GM12878 (cell line): ENCODE measurements at regions not wholly inside any gene's neighbourhood (a gene's known extent, or its start where the extent isn't known, plus 50 kb on each side); places are given as distances from the start of the nearest gene placed in this dataset.

Experiments used
- ATAC-seq: fragments of 200-7000 bp; cut with Tn5 transposase; 3 replicates; pipeline ENCODE4 v1.9.1; 2020; ENCODE audit warnings: mild to moderate bottlenecking, moderate library complexity
- BruUV-seq: library from RNA; stranded (reverse); fragments of 400-500 nt; replicated peaks from 2 replicates; lab custom pipeline; 2021; lab: Mats Ljungman, UMichigan
- CTCF ChIA-PET: fragments of 300-600 bp; sonication (Branson Sonifier 250); formaldehyde crosslinking; extraction: SDS; loops from one replicate; lab custom pipeline; 2021; ENCODE audit warnings: inconsistent platforms; lab: Yijun Ruan, JAX
- POLR2A ChIA-PET: fragments of 350-600 bp; formaldehyde crosslinking; extraction: SDS; loops from one replicate; lab custom pipeline; 2021; ENCODE audit warnings: inconsistent platforms; lab: Charles Lee
- RAD21 ChIA-PET: fragments of 300-600 bp; sonication (Branson Sonifier 250); formaldehyde crosslinking; loops from one replicate; lab custom pipeline; 2023; ENCODE audit warnings: antibody characterized with exemption; ENCODE audit not compliant: unreplicated experiment; lab: Charles Lee
- SMC1A ChIA-PET: fragments of 300-600 bp; sonication (Branson Sonifier 250); formaldehyde crosslinking; loops from one replicate; lab custom pipeline; 2023; ENCODE audit not compliant: unreplicated experiment, uncharacterized antibody; lab: Charles Lee
- DNase-seq: peaks from one replicate; pipeline ENCODE4 v3.0.0-alpha.2; 2011; ENCODE audit warnings: low read depth, low spot score
- FAIRE-seq: peaks from 3 replicates; lab custom pipeline; 2011; peaks lifted over from hg19 to GRCh38; lab: Jason Lieb, UNC
- H2AFZ ChIP-seq: 2 replicates; pipeline ENCODE4 v1.6.0; 2011; ENCODE audit warnings: low read depth, low read length, control low read depth; ENCODE audit not compliant: control insufficient read depth
- H3K27ac ChIP-seq: 2 replicates; pipeline ENCODE4 v1.5.1; 2011; ENCODE audit warnings: control low read depth; ENCODE audit not compliant: control insufficient read depth, insufficient read depth
- H3K27me3 ChIP-seq, 2 experiments: replicated peaks in 1 of 2; 2 replicates each; pipeline versions ENCODE4 v1.6.0 to v1.6.1; 2011; ENCODE audit warnings: low read length in 1 of 2; ENCODE audit not compliant: control insufficient read depth in 2 of 2, insufficient read depth in 2 of 2
- H3K36me3 ChIP-seq, 2 experiments: 2 replicates each; pipeline ENCODE4 v1.5.1; 2011; ENCODE audit warnings: low read length in 1 of 2; ENCODE audit not compliant: control insufficient read depth in 2 of 2, insufficient read depth in 2 of 2
- H3K4me1 ChIP-seq: 2 replicates; pipeline ENCODE4 v1.6.1; 2011; ENCODE audit warnings: mild to moderate bottlenecking, low read length, moderate library complexity, mixed read lengths; ENCODE audit not compliant: control insufficient read depth, insufficient read depth
- H3K4me2 ChIP-seq: 2 replicates; pipeline ENCODE4 v1.6.0; 2011; ENCODE audit warnings: control low read depth; ENCODE audit not compliant: control insufficient read depth, insufficient read depth
- H3K4me3 ChIP-seq: fragments of 200-600 bp; sonication (generic); 2 replicates; pipeline ENCODE4 v1.5.1; 2016
- H3K79me2 ChIP-seq: 2 replicates; pipeline ENCODE4 v1.6.0; 2011; ENCODE audit warnings: low read length; ENCODE audit not compliant: control insufficient read depth, insufficient read depth
- H3K9ac ChIP-seq: 2 replicates; pipeline ENCODE4 v1.8.0; 2011; ENCODE audit warnings: low read length, control low read depth, mixed read lengths; ENCODE audit not compliant: control insufficient read depth, insufficient read depth
- H3K9me3 ChIP-seq: replicated peaks from 3 replicates; pipeline ENCODE4 v1.5.1; 2011; ENCODE audit warnings: mild to moderate bottlenecking, low read length; ENCODE audit not compliant: control insufficient read depth, insufficient read depth
- H4K20me1 ChIP-seq: 2 replicates; pipeline ENCODE4 v1.6.0; 2011; ENCODE audit not compliant: control insufficient read depth, insufficient read depth
- IRF4 ChIP-seq: IDR thresholded peaks from 2 replicates; pipeline ENCODE4 v1.6.1; 2011; ENCODE audit warnings: low read depth, low read length
- LARP7 ChIP-seq: fragments of 450-650 bp; IDR thresholded peaks from 2 replicates; pipeline ENCODE4 v1.6.1; 2017; ENCODE audit warnings: mild to moderate bottlenecking
- NFYA ChIP-seq: IDR thresholded peaks from 2 replicates; pipeline ENCODE4 v1.6.1; 2011; ENCODE audit warnings: low read depth, mild to moderate bottlenecking, low read length, improper control_type of control experiment, borderline replicate concordance
- SKIL ChIP-seq: fragments of 450-650 bp; IDR thresholded peaks from 2 replicates; pipeline ENCODE4 v1.6.1; 2017; ENCODE audit warnings: mild to moderate bottlenecking, low read depth, inconsistent platforms; ENCODE audit not compliant: poor library complexity, severe bottlenecking
- TBL1XR1 ChIP-seq: IDR thresholded peaks from 2 replicates; pipeline ENCODE4 v1.6.1; 2012; ENCODE audit warnings: low read depth, low read length, improper control_type of control experiment
- YY1 ChIP-seq: IDR thresholded peaks from 2 replicates; pipeline ENCODE4 v1.6.1; 2011; ENCODE audit warnings: low read depth, mild to moderate bottlenecking, low read length
- ZBED1 ChIP-seq: IDR thresholded peaks from 2 replicates; pipeline ENCODE4 v1.6.1; 2016; ENCODE audit warnings: borderline replicate concordance
- ZNF384 ChIP-seq: IDR thresholded peaks from 2 replicates; pipeline ENCODE4 v1.6.1; 2012; ENCODE audit warnings: low read depth, mild to moderate bottlenecking, low read length, improper control_type of control experiment, borderline replicate concordance
- ZSCAN29 ChIP-seq: fragments of 450-650 bp; IDR thresholded peaks from 2 replicates; pipeline ENCODE4 v1.6.1; 2017; ENCODE audit warnings: mild to moderate bottlenecking, moderate library complexity
- WGBS: methylation state at CpG from one replicate; pipeline ENCODE4 v1.1.6; 2016; ENCODE audit warnings: low lambda C conversion rate; ENCODE audit not compliant: insufficient replicate concordance, insufficient coverage; ENCODE audit errors: missing lambda C conversion rate; 5-methylcytosine and 5-hydroxymethylcytosine counted together
- in situ Hi-C: fragments of 300-500 bp; cut with MboI; formaldehyde crosslinking; loops from 9 replicates; pipeline ENCODE4 v1.14.3; 2018; ENCODE audit warnings: mixed read lengths
- intact Hi-C: fragments of 100-400 bp; cut with micrococcal nuclease; formaldehyde crosslinking; loops from one replicate; pipeline ENCODE4 v1.14.2; 2022; ENCODE audit not compliant: unreplicated experiment
- TF ChIP-seq, protein P1 (sequence below): fragments of 450-650 bp; IDR thresholded peaks from 2 replicates; pipeline ENCODE4 v1.6.1; 2018; ENCODE audit warnings: borderline replicate concordance, mild to moderate bottlenecking; ENCODE audit not compliant: partially characterized antibody
- TF ChIP-seq, protein P2 (sequence below): IDR thresholded peaks from 2 replicates; pipeline ENCODE4 v1.6.1; 2011; ENCODE audit warnings: borderline replicate concordance, low read depth, mild to moderate bottlenecking, moderate library complexity, mixed read lengths, low read length; ENCODE audit not compliant: insufficient read depth; ENCODE audit errors: extremely low read length

DNA sequence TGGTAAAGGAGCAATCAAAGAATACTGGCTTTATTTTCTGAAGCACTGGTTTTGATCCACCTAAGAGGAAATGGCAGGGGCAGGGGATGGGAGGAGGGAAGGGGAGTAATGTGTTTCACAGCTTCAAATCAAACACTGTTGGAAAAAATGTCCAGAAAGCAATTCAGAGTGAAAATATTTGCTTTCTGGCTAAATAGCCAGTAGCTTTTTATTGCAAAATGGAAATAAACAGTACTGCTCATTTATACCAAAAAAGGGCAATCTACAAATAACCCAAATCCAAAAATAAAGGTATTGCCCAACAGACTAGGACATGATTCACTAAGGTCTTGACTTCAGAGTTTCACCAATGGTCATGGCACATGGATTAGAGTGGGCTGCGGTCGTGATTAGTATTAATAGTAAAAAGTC lies 279.3 kb upstream of the THBS1 start:
- no peaks in the 10 kb centered on the region for H3K4me1 ChIP-seq
- no peak overlapping the region for H2AFZ ChIP-seq
- ChIA-PET POLR2A (no interaction called here), RAD21 (no interaction called here), SMC1A (no interaction called here), CTCF (no interaction called here)
- no peak overlapping the region for H3K4me3 ChIP-seq
- DNase-seq (no peak), ATAC-seq (no peak), FAIRE-seq (no peak)
- no peak overlapping the region for H3K27ac ChIP-seq
- no peaks in the 10 kb centered on the region for H3K79me2 ChIP-seq
- in situ Hi-C loops (no loop called here), intact Hi-C loops (no loop called here)
- no peaks in the 10 kb centered on the region for H3K27me3 ChIP-seq
- no peak overlapping the region for H3K4me2 ChIP-seq
- no peaks in the 10 kb centered on the region for H4K20me1 ChIP-seq
- no peaks in the 10 kb centered on the region for H3K9me3 ChIP-seq
- no TSS peak for BruUV-seq
- no peaks in the 10 kb centered on the region for H3K36me3 ChIP-seq
- TF ChIP-seq ZNF384 = no peak
- no peak for TF ChIP-seq TBL1XR1
- TF ChIP-seq IRF4 = no peak
- TF ChIP-seq NFYA = no peak
- no peak for TF ChIP-seq YY1
- no peak for TF ChIP-seq ZBED1
- no peak for TF ChIP-seq ZSCAN29
- no peak for TF ChIP-seq SKIL
- TF ChIP-seq, protein P1, sequence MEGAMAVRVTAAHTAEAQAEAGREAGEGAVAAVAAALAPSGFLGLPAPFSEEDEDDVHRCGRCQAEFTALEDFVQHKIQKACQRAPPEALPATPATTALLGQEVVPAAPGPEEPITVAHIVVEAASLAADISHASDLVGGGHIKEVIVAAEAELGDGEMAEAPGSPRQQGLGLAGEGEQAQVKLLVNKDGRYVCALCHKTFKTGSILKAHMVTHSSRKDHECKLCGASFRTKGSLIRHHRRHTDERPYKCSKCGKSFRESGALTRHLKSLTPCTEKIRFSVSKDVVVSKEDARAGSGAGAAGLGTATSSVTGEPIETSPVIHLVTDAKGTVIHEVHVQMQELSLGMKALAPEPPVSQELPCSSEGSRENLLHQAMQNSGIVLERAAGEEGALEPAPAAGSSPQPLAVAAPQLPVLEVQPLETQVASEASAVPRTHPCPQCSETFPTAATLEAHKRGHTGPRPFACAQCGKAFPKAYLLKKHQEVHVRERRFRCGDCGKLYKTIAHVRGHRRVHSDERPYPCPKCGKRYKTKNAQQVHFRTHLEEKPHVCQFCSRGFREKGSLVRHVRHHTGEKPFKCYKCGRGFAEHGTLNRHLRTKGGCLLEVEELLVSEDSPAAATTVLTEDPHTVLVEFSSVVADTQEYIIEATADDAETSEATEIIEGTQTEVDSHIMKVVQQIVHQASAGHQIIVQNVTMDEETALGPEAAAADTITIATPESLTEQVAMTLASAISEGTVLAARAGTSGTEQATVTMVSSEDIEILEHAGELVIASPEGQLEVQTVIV = no peak
- TF ChIP-seq LARP7 = no peak
- TF ChIP-seq, protein P2, sequence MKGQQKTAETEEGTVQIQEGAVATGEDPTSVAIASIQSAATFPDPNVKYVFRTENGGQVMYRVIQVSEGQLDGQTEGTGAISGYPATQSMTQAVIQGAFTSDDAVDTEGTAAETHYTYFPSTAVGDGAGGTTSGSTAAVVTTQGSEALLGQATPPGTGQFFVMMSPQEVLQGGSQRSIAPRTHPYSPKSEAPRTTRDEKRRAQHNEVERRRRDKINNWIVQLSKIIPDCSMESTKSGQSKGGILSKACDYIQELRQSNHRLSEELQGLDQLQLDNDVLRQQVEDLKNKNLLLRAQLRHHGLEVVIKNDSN = no peak
- H3K9ac ChIP-seq = no peak overlapping the region
- WGBS = 20% methylated on average over 2 of the region's 2 CpGs
